Liver (tissue), 3 donors: ENCODE measurements at regions not wholly inside any gene's neighbourhood (a gene's known extent, or its start where the extent isn't known, plus 50 kb on each side); places are given as distances from the start of the nearest gene placed in this dataset.

Experiments
- ATF3 ChIP-seq: IDR thresholded peaks from 2 replicates; pipeline ENCODE4 v1.6.1; 2016; ENCODE audit warnings: antibody characterized with exemption
- CTCF ChIP-seq: fragments of 150-350 bp; IDR thresholded peaks from 2 replicates; pipeline ENCODE4 v1.5.1; 2017; ENCODE audit warnings: improper control_type of control experiment, low read depth, low read length; ENCODE audit not compliant: missing input control
- JUND ChIP-seq, 2 donors: IDR thresholded peaks; 2 replicates each; pipeline ENCODE4 v1.6.1; 2016; ENCODE audit warnings: antibody characterized with exemption in 2 of 2
- RAD21 ChIP-seq, 2 donors: IDR thresholded peaks; 2 replicates each; pipeline ENCODE4 v1.6.1; 2016; ENCODE audit warnings: antibody characterized with exemption in 2 of 2, mild to moderate bottlenecking in 2 of 2
- RXRA ChIP-seq, 2 donors: IDR thresholded peaks; 2 replicates each; pipeline ENCODE4 v1.6.1; 2017 to 2018; ENCODE audit warnings: antibody characterized with exemption in 2 of 2, mild to moderate bottlenecking in 1 of 2
- SP1 ChIP-seq: IDR thresholded peaks from 2 replicates; pipeline ENCODE4 v1.6.1; 2018; ENCODE audit warnings: antibody characterized with exemption, mild to moderate bottlenecking
- TAF1 ChIP-seq: conservative IDR thresholded peaks from 2 replicates; pipeline ENCODE4 v1.6.1; 2016; ENCODE audit warnings: antibody characterized with exemption, mild to moderate bottlenecking
- ZBTB33 ChIP-seq: IDR thresholded peaks from 2 replicates; pipeline ENCODE4 v1.6.1; 2016; ENCODE audit warnings: antibody characterized with exemption
- donor health status: healthy.
- donor health status: healthy.

GRCh38 chr10:56255298-56255697 lies 105.8 kb downstream of the ZWINT start:
- no peak for TF ChIP-seq CTCF
- no peak for TF ChIP-seq TAF1
- no peak for TF ChIP-seq RXRA (IDR thresholded peaks at IDR 0.05)
- no peak for TF ChIP-seq ATF3
- TF ChIP-seq JUND (IDR thresholded peaks at IDR 0.05) = no peak
- TF ChIP-seq ZBTB33 = no peak
- no peak for TF ChIP-seq RAD21 (IDR thresholded peaks at IDR 0.05)
- no peak for TF ChIP-seq SP1
